Gastrocnemius medialis (tissue), 4 donors: ENCODE measurements at regions not wholly inside any gene's neighbourhood (a gene's known extent, or its start where the extent isn't known, plus 50 kb on each side); places are given as distances from the start of the nearest gene placed in this dataset.

ENCODE experiments used
- CTCF ChIP-seq, 5 experiments: fragments of 450-650 bp in 3 of 5; fragments of 200-600 bp in 2 of 5; sonication (generic) in 2 of 5; IDR thresholded peaks in 4 of 5; conservative IDR thresholded peaks in 1 of 5; 1 replicate in 4 of 5; 2 replicates in 1 of 5; pipeline ENCODE4 v1.5.1; 2016 to 2019; ENCODE audit warnings: antibody characterized with exemption in 5 of 5, mild to moderate bottlenecking in 3 of 5, moderate library complexity in 3 of 5
- POLR2A ChIP-seq, 2 donors: fragments of 450-650 bp; IDR thresholded peaks; one replicate each; pipeline ENCODE4 v1.6.1; 2017; ENCODE audit warnings: antibody characterized with exemption in 2 of 2, mild to moderate bottlenecking in 2 of 2, moderate library complexity in 2 of 2

GRCh38 chr1:38489844-38490270 lies 369.7 kb downstream of the RRAGC start:
- TF ChIP-seq CTCF (IDR thresholded peaks at IDR 0.05 in 4 of 5, conservative IDR thresholded peaks at IDR 0.05 in 1 of 5), result peak in 1 of 5 experiments; percentile 26
- no peak for TF ChIP-seq POLR2A (IDR thresholded peaks at IDR 0.05)
